AG04449 (cell line): ENCODE measurements at regions not wholly inside any gene's neighbourhood (a gene's known extent, or its start where the extent isn't known, plus 50 kb on each side); places are given as distances from the start of the nearest gene placed in this dataset.
"Not testable (repeated sequence)": the region's sequence is repeated elsewhere in the genome, so short reads cannot be mapped to it uniquely, and the experiment has no call there.

Experiments used
- CTCF ChIA-PET: fragments of 350-600 bp; formaldehyde crosslinking; extraction: SDS; loops from one replicate; lab custom pipeline; 2021; ENCODE audit warnings: antibody characterized with exemption; lab: Yijun Ruan, JAX
- POLR2A ChIA-PET: fragments of 400-600, 350-600 bp; formaldehyde crosslinking; extraction: SDS; loops from one replicate; lab custom pipeline; 2020; ENCODE audit warnings: antibody characterized with exemption, inconsistent platforms; lab: Yijun Ruan, JAX
- DNase-seq: peaks from one replicate; pipeline ENCODE4 v3.0.0-alpha.2; 2010; ENCODE audit warnings: low read depth, low spot score
- H3K4me3 ChIP-seq: 2 replicates; pipeline ENCODE4 v1.5.1; 2011; ENCODE audit warnings: low read depth, mild to moderate bottlenecking, control low read depth, low read length
- TF ChIP-seq, protein P1 (sequence below): IDR thresholded peaks from one replicate; pipeline ENCODE4 v1.5.1; 2011; ENCODE audit warnings: mild to moderate bottlenecking, moderate library complexity, low read length, control low read depth, inconsistent platforms; ENCODE audit not compliant: insufficient read depth; ENCODE audit errors: missing control alignments

DNA sequence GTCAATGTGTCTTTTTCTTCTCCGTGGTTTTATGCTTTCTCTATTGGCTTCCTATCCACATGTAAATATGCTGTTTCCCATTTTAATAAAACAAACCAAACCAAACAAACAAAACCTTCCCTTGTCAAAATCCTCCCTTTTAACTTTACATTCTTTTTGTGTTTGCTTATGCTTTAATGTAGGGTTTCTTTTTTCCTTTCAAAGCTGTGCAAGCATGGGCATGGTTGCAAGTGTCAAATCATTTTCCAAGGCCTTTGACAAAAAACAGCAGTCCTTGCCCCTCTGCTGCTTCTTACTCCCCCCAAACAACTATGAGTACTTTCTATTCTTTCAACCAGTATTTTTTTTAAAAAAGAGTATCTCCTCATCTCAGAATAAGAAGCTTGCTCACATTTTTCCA is 66.0 kb upstream of the ACYP2 start:
- POLR2A ChIA-PET, result no interaction called here
- TF ChIP-seq, protein P1, sequence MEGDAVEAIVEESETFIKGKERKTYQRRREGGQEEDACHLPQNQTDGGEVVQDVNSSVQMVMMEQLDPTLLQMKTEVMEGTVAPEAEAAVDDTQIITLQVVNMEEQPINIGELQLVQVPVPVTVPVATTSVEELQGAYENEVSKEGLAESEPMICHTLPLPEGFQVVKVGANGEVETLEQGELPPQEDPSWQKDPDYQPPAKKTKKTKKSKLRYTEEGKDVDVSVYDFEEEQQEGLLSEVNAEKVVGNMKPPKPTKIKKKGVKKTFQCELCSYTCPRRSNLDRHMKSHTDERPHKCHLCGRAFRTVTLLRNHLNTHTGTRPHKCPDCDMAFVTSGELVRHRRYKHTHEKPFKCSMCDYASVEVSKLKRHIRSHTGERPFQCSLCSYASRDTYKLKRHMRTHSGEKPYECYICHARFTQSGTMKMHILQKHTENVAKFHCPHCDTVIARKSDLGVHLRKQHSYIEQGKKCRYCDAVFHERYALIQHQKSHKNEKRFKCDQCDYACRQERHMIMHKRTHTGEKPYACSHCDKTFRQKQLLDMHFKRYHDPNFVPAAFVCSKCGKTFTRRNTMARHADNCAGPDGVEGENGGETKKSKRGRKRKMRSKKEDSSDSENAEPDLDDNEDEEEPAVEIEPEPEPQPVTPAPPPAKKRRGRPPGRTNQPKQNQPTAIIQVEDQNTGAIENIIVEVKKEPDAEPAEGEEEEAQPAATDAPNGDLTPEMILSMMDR, result no peak
- H3K4me3 ChIP-seq, result no peak overlapping the region
- no peak for DNase-seq
- CTCF ChIA-PET, result no interaction called here

DNA sequence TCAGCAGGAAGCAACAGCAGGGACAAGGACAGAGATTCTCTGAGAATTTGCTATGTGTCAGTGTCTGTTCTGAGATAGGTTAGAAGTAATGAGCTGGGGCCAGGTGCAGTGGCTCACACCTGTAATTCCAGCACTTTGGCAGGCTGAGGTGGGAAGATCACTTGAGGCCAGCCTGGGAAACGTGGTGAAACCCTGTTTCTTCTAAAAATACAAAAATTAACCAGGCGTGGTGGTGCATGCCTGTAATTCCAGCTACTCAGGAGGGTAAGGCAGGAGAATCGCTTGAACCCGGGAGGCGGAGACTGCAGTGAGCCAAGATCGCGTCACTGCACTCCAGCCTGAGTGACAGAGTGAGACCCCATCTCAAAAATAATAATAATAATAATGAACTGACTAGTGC is 66.5 kb upstream of the ACYP2 start:
- CTCF ChIA-PET, result interaction anchor here (1.1 kb wide), 1 partner anchor 11 kb away, joined by 5 read pairs; no protein-coding TSS in a partner anchor
- POLR2A ChIA-PET, DNase-seq, H3K4me3 ChIP-seq: not testable (repeated sequence)

DNA sequence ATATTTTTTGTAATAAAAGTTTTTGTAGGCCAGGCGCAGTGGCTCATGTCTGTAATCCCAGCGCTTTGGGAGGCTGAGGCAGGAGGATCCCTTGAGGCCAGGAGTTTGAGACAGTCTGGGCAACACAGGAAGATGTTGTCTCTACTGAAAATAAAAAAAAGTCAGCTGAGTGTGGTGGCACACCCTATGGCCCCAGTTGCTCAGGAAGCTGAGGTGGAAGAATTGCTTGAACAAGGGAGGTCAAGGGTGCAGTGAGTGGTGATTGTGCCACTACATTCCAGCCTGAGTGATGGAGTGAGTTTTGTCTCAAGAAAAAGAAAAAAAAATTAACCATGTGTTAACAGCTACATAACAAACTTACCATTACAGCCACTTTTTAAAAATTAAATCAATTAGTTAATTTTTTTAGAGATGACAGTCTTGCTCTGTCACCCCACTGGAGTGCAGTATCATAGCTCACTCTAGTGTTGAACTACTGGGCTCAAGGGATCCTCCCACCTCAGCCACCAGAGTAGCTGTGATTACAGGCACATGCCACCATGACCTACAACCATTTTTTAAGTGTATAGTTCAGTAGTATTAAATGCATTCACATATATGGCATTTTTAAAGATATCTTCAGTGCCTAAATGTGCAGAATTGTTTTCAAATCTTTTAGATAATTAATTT is 67.2 kb upstream of the ACYP2 start:
- TF ChIP-seq, protein P1, result no peak
- no peak overlapping the region for H3K4me3 ChIP-seq
- no peak for DNase-seq
- CTCF ChIA-PET, result interaction anchor here (1.1 kb wide), 1 partner anchor 10 kb away, joined by 5 read pairs; no protein-coding TSS in a partner anchor
- POLR2A ChIA-PET, result no interaction called here

DNA sequence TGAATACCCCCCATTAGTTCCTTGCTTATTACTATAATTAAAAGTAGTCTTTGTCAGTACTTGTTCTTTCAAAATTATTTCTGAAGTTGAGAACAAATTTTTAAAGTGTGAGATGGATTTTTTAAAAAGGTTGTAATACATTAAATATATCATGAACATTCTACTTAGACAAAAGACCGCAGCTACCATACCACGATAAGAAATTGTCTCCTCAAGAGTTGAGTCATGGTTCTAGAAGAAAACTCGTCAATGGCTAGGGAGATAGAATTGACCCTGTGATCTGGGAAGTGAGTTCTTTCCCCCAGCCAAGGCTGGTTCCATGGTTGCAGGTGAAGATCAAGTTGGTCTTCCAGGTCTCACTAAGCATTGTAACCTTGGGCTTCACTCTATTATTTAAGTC is 67.8 kb upstream of the ACYP2 start:
- TF ChIP-seq, protein P1, result no peak
- H3K4me3 ChIP-seq, result no peak overlapping the region
- no peak for DNase-seq
- ChIA-PET POLR2A (no interaction called here), CTCF (no interaction called here)

DNA sequence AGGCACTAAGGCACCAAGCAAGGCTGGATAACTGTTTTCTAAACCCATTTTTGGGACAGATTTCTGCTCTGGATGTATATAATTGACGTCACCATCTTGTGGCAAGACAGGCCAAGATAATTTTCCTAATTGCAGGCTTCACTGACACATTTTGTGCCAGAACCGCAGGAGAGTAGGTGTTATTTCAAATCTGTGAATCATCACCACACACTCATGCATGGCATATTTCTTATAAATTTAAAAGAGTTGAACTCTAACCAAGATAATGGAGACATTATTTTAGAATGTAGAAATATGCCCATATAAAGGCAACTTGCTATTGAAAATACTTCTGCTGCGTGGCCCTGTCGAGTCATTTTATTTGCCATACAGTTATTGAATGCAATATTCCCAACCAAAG is 68.3 kb upstream of the ACYP2 start:
- no peak for DNase-seq
- ChIA-PET POLR2A (no interaction called here), CTCF (no interaction called here)
- H3K4me3 ChIP-seq, result no peak overlapping the region
- TF ChIP-seq, protein P1, result no peak

DNA sequence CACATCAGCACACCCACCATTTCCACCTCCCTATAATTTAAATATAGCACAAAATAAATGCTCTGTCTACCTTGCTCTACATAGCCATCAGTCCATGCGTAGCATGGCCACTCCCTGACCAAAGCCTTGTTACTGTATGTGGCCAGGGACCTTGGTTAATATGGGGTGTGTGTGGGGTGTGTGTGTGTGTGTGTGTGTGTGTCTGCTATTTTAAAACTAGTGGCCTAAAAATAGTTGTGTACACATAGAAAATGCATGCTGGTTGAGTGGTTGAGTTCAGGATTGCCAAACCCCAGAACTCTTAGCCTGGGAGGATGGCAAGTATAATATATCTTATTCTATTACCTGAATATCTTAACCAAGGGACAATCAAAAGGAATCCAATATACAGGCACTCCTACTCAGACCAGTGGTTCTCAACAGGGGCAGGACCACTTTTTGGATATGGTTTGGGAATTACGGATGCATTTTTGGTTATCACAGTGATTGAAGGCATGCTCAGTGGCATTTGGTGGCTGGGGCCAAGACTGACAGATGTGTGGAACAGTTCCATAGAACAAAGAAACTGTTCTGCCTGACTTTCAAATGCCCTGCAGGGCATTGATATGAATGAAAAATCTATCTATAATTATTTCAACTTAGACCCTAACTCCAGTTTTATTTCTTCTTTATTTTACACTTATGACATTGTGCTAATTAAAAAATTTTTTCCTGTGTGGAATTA is 72.3 kb upstream of the PSME4 start:
- no peak for DNase-seq
- ChIA-PET CTCF (no interaction called here), POLR2A (no interaction called here)
- H3K4me3 ChIP-seq, result no peak overlapping the region
- TF ChIP-seq, protein P1, result no peak
